Testis (tissue), 2 donors: ENCODE measurements at regions not wholly inside any gene's neighbourhood (a gene's known extent, or its start where the extent isn't known, plus 50 kb on each side); places are given as distances from the start of the nearest gene placed in this dataset.

Source experiments
- POLR2A ChIP-seq: fragments of 450-650 bp; IDR thresholded peaks from one replicate; pipeline ENCODE4 v1.6.1; 2017; ENCODE audit warnings: antibody characterized with exemption, mild to moderate bottlenecking, moderate library complexity
- TF ChIP-seq, protein P1 (sequence below), 3 experiments: fragments of 450-650 bp in 2 of 3; fragments of 200-600 bp in 1 of 3; sonication (generic) in 1 of 3; IDR thresholded peaks; one replicate each; pipeline ENCODE4 v1.5.1; 2016 to 2019; ENCODE audit warnings: antibody characterized with exemption in 3 of 3, mild to moderate bottlenecking in 2 of 3, moderate library complexity in 1 of 3

DNA sequence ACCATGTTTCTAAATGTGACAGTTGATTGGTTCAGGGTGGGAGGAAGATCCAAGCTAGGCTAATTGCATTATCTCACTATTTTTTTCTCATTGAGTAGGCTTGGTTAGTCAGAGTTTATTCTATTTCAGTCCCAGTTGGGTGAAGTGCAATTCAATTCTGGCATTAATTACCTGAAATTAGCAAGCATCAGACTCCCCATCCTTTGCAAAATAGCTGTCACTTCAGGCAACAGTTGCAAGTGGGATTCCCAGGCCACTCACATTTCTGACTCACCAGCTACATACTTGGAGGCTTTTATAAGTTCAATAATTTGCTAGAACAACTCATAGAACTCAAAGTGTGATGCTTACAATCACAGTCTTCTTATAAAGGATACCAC lies 155.8 kb upstream of the HAND2 start:
- TF ChIP-seq, protein P1, sequence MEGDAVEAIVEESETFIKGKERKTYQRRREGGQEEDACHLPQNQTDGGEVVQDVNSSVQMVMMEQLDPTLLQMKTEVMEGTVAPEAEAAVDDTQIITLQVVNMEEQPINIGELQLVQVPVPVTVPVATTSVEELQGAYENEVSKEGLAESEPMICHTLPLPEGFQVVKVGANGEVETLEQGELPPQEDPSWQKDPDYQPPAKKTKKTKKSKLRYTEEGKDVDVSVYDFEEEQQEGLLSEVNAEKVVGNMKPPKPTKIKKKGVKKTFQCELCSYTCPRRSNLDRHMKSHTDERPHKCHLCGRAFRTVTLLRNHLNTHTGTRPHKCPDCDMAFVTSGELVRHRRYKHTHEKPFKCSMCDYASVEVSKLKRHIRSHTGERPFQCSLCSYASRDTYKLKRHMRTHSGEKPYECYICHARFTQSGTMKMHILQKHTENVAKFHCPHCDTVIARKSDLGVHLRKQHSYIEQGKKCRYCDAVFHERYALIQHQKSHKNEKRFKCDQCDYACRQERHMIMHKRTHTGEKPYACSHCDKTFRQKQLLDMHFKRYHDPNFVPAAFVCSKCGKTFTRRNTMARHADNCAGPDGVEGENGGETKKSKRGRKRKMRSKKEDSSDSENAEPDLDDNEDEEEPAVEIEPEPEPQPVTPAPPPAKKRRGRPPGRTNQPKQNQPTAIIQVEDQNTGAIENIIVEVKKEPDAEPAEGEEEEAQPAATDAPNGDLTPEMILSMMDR (IDR thresholded peaks at IDR 0.05), result no peak
- no peak for TF ChIP-seq POLR2A
